Head of caudate nucleus (tissue), 42 donors: ENCODE measurements at regions not wholly inside any gene's neighbourhood (a gene's known extent, or its start where the extent isn't known, plus 50 kb on each side); places are given as distances from the start of the nearest gene placed in this dataset.
"Not testable (repeated sequence)": the region's sequence is repeated elsewhere in the genome, so short reads cannot be mapped to it uniquely, and the experiment has no call there.

Source experiments
- DNase-seq, 42 donors: peaks; one replicate each; pipeline versions ENCODE4 v3.0.0 to v3.0.0-alpha.2; 2020 to 2021; ENCODE audit warnings: mixed read lengths in 7 of 42
- intact Hi-C: fragments of 100-400 bp; cut with DNase I; formaldehyde crosslinking; loops from one replicate; pipeline ENCODE4 v1.15.0; 2022

DNA sequence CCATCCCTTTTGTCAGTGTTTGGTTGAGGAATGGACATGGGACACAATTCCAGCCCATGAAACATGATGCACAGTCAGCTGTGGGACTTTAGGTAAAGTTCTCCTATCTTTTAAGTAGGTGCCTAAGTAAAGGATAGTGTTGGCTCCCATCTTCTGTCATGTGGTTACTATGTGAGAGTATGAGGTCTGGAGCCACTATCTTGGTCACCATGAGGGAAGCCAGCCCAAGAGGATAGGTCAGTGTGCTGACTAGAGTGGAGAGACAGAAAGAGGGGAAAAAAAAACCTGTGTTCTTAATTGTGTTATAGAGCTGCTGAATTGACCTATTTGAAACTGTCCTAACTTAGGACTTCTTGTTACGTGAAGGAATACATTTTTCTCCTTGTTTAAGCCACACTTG lies 89.7 kb upstream of the NAMPT start:
- intact Hi-C loops: no loop called here
- no peak for DNase-seq

GRCh38 chr7:106372595-106373318 lies 88.0 kb upstream of the NAMPT start:
- intact Hi-C loops: no loop called here
- DNase-seq: no peak

- intact Hi-C loops: no loop called here
- no peak for DNase-seq
These were observed 87.3 kb upstream of the NAMPT start for GRCh38 chr7:106372126-106372525.

- DNase-seq: peak in 1 of 42 donors; percentile 9
- intact Hi-C loops: no loop called here
These were observed 86.8 kb upstream of the NAMPT start for GRCh38 chr7:106371629-106372028.

DNA sequence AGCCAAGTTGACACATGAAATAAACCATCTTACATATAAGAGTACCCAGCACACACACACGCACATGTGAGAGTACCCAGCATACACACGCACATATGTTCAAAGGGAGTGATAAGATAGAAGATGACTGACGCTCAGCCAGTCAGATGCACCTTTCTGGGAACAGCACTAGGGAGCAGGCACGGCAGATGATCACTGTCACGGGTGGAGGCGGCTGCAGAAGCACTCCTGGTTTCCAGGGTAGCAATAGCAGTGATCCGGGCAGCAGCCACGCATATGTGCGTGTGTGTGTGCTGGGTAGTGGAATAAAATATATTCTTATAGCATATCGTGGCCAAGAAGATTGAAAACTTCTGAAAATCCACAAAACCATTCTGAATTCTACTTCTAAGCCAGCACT lies 85.8 kb upstream of the NAMPT start:
- intact Hi-C loops: no loop called here
- DNase-seq: peak; percentile 7 to 82 (median 48)

GRCh38 chr7:106369816-106370215 lies 85.0 kb upstream of the NAMPT start:
- DNase-seq: no peak
- intact Hi-C loops: no loop called here

DNA sequence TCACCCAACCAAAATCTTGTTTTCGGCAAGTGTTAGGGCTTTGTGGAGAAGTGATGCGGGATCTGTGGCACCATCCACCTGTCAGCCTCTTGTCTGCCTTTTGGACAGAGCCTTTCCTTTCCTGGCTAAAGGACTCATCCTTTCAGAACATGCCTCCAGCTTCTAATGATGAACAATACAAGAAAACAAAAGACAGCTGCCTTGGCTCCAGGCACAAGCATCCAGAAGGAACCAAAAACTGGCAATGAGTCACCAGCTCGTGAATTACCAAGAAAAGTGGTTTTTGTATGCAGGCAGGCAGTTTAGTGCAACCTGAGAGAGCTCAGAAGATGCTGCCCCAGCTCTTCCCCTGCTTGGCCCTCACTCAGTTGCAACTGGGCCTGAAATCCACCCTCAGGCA lies 84.6 kb upstream of the NAMPT start:
- intact Hi-C loops: no loop called here
- DNase-seq: no peak

- intact Hi-C loops: no loop called here
- no peak for DNase-seq
These were observed 82.9 kb upstream of the NAMPT start for GRCh38 chr7:106367664-106368063.

GRCh38 chr7:106367018-106367420 lies 82.2 kb upstream of the NAMPT start:
- intact Hi-C loops: no loop called here
- no peak for DNase-seq

GRCh38 chr7:106365252-106366005 lies 80.6 kb upstream of the NAMPT start:
- intact Hi-C loops: no loop called here
- no peak for DNase-seq

GRCh38 chr7:106362507-106362906 lies 77.7 kb upstream of the NAMPT start:
- DNase-seq, intact Hi-C loops: not testable (repeated sequence)

GRCh38 chr7:106358103-106358663 lies 73.4 kb upstream of the NAMPT start:
- intact Hi-C loops: no loop called here
- no peak for DNase-seq

DNA sequence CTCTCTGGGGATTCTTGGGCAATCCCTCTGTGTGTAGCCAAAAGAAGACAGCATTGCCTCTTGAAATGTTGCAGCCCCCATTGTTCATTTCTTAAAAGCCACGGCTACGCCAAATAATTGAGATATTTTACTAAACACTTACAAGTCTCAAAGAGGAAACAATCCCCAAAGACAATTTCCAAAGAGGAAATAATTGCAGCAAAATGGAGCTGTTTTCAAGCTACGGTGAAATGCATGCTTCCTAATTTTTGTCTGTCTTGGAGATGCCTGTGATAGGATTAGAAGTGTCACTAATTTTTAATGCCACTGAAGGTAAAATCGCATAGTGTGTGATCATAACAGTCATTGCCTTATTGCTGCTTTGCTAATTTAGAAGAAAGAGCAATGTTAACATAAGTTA lies 72.9 kb upstream of the NAMPT start:
- intact Hi-C loops: no loop called here
- no peak for DNase-seq

DNA sequence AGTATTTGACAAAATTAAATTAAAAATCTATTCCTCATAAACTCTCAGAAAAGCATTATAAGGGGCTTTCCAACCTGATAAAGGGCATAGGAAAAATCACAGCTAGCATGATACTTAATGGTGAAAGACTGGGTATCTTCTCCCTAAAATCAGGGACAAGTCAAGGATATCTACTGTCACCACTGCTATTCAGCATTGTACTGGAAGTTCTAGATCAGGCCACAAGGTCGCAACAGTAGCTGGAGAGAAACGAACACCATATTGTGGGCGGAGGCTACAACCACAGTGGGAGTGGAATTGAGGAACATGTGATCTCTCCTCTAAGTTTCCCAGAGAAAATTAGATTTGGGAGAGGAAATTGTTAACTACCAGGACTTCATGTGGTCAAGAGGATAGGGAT lies 70.0 kb upstream of the NAMPT start:
- DNase-seq: no peak
- intact Hi-C loops: no loop called here

DNA sequence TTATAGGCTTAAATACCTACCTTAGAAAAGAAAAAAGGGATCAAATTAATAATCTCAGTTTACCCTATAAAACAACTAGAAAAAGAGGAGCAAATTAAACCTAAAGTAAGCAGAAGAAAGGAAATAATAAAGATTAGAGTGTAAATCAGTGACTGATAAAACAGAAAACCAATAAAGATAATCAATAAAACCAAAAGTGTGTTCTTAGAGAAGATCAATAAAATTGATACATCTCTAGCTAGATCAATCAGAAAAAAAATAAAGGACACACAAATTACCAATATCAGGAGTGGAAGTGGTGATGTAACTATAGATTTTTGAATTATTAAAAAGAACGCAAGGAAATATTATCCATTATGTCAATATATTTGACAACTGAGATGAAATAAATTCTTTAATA lies 69.2 kb upstream of the NAMPT start:
- intact Hi-C loops: no loop called here
- DNase-seq: no peak

DNA sequence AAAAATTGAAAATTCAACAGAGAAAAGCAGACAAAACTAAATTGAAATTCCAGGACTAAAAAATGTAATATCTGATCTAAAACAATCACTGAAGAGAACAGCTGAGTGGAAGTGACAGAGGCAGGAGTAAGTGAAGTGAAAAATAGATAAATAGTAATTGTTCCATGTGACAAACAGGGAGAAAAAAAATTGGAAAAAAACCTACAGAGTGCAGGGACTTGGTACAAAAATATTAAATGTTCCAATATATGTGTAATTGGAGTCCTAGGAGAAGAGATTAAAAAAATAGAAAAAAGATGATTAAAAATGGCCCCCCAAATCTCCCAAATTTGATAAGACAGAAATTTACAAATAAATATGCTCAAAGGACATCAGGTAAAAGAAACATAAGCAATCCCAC lies 63.4 kb upstream of the NAMPT start:
- DNase-seq: no peak
- intact Hi-C loops: no loop called here

- no peak for DNase-seq
- intact Hi-C loops: no loop called here
These were observed 62.5 kb upstream of the NAMPT start for GRCh38 chr7:106347229-106347833.

DNA sequence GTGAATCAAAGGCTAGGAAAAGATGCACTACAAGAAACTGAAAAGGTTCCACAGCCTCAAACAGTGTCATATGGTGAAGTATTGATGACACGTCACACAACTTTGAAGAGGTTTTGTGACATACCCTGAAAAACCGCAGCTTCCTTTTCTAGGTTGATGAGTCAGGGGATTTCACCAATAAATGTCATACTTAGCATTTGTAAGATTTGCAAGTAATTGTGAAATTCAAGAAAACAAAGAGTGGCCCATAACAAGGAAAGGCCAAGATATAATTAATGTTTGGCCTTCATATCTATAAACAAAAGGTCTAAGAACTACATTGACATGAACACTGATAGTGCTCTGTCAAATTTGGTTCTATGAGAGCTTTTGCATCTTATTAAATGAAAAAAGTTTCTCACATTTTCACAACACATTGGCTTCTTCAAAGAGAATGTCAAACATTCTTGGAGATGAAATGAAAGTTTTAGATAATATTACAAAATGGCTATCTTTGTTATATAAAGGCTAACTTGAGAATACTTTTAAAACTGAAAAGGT lies 62.0 kb upstream of the NAMPT start:
- intact Hi-C loops: no loop called here
- no peak for DNase-seq

DNA sequence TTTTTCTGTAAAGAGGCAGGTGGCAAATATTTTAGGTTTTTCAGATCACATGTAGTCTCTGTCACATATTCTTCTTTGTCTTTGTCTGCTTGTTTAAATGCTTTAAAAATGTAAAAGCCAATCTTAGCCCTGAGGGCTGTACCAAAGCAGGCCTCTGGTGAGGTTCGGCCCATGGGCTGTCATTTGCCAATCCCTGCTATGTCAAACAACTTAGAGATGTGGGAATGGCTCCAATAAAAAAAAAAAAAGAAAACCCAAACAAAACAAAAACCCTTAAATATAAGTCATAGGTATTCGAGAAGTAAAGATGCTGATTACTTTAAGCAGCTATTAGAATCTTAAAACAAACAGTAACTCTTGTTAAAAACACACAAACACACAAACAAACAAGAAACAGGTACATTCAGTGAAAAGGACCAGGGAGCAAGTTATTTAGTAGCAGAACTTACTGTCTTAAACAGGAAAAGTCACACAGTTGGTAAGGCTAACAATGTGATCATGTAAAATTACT lies 61.4 kb upstream of the NAMPT start:
- DNase-seq: no peak
- intact Hi-C loops: no loop called here
